GM12878 (cell line): ENCODE measurements at regions not wholly inside any gene's neighbourhood (a gene's known extent, or its start where the extent isn't known, plus 50 kb on each side); places are given as distances from the start of the nearest gene placed in this dataset.

Source experiments
- ATAC-seq: fragments of 200-7000 bp; cut with Tn5 transposase; 3 replicates; pipeline ENCODE4 v1.9.1; 2020; ENCODE audit warnings: mild to moderate bottlenecking, moderate library complexity
- BruUV-seq: library from RNA; stranded (reverse); fragments of 400-500 nt; replicated peaks from 2 replicates; lab custom pipeline; 2021; lab: Mats Ljungman, UMichigan
- CTCF ChIA-PET: fragments of 300-600 bp; sonication (Branson Sonifier 250); formaldehyde crosslinking; extraction: SDS; loops from one replicate; lab custom pipeline; 2021; ENCODE audit warnings: inconsistent platforms; lab: Yijun Ruan, JAX
- POLR2A ChIA-PET: fragments of 350-600 bp; formaldehyde crosslinking; extraction: SDS; loops from one replicate; lab custom pipeline; 2021; ENCODE audit warnings: inconsistent platforms; lab: Charles Lee
- RAD21 ChIA-PET: fragments of 300-600 bp; sonication (Branson Sonifier 250); formaldehyde crosslinking; loops from one replicate; lab custom pipeline; 2023; ENCODE audit warnings: antibody characterized with exemption; ENCODE audit not compliant: unreplicated experiment; lab: Charles Lee
- SMC1A ChIA-PET: fragments of 300-600 bp; sonication (Branson Sonifier 250); formaldehyde crosslinking; loops from one replicate; lab custom pipeline; 2023; ENCODE audit not compliant: unreplicated experiment, uncharacterized antibody; lab: Charles Lee
- DNase-seq: peaks from one replicate; pipeline ENCODE4 v3.0.0-alpha.2; 2011; ENCODE audit warnings: low read depth, low spot score
- FAIRE-seq: peaks from 3 replicates; lab custom pipeline; 2011; peaks lifted over from hg19 to GRCh38; lab: Jason Lieb, UNC
- H2AFZ ChIP-seq: 2 replicates; pipeline ENCODE4 v1.6.0; 2011; ENCODE audit warnings: low read depth, low read length, control low read depth; ENCODE audit not compliant: control insufficient read depth
- H3K27ac ChIP-seq: 2 replicates; pipeline ENCODE4 v1.5.1; 2011; ENCODE audit warnings: control low read depth; ENCODE audit not compliant: control insufficient read depth, insufficient read depth
- H3K27me3 ChIP-seq, 2 experiments: replicated peaks in 1 of 2; 2 replicates each; pipeline versions ENCODE4 v1.6.0 to v1.6.1; 2011; ENCODE audit warnings: low read length in 1 of 2; ENCODE audit not compliant: control insufficient read depth in 2 of 2, insufficient read depth in 2 of 2
- H3K36me3 ChIP-seq, 2 experiments: 2 replicates each; pipeline ENCODE4 v1.5.1; 2011; ENCODE audit warnings: low read length in 1 of 2; ENCODE audit not compliant: control insufficient read depth in 2 of 2, insufficient read depth in 2 of 2
- H3K4me1 ChIP-seq: 2 replicates; pipeline ENCODE4 v1.6.1; 2011; ENCODE audit warnings: mild to moderate bottlenecking, low read length, moderate library complexity, mixed read lengths; ENCODE audit not compliant: control insufficient read depth, insufficient read depth
- H3K4me2 ChIP-seq: 2 replicates; pipeline ENCODE4 v1.6.0; 2011; ENCODE audit warnings: control low read depth; ENCODE audit not compliant: control insufficient read depth, insufficient read depth
- H3K4me3 ChIP-seq: fragments of 200-600 bp; sonication (generic); 2 replicates; pipeline ENCODE4 v1.5.1; 2016
- H3K79me2 ChIP-seq: 2 replicates; pipeline ENCODE4 v1.6.0; 2011; ENCODE audit warnings: low read length; ENCODE audit not compliant: control insufficient read depth, insufficient read depth
- H3K9ac ChIP-seq: 2 replicates; pipeline ENCODE4 v1.8.0; 2011; ENCODE audit warnings: low read length, control low read depth, mixed read lengths; ENCODE audit not compliant: control insufficient read depth, insufficient read depth
- H3K9me3 ChIP-seq: replicated peaks from 3 replicates; pipeline ENCODE4 v1.5.1; 2011; ENCODE audit warnings: mild to moderate bottlenecking, low read length; ENCODE audit not compliant: control insufficient read depth, insufficient read depth
- H4K20me1 ChIP-seq: 2 replicates; pipeline ENCODE4 v1.6.0; 2011; ENCODE audit not compliant: control insufficient read depth, insufficient read depth
- POLR2AphosphoS5 ChIP-seq: IDR thresholded peaks from 2 replicates; pipeline ENCODE4 v1.6.1; 2011; ENCODE audit warnings: mild to moderate bottlenecking, low read length, inconsistent platforms
- USF2 ChIP-seq: IDR thresholded peaks from 2 replicates; pipeline ENCODE4 v1.6.1; 2011; ENCODE audit warnings: low read depth, low read length, improper control_type of control experiment, borderline replicate concordance
- WGBS: methylation state at CpG from one replicate; pipeline ENCODE4 v1.1.6; 2016; ENCODE audit warnings: low lambda C conversion rate; ENCODE audit not compliant: insufficient replicate concordance, insufficient coverage; ENCODE audit errors: missing lambda C conversion rate; 5-methylcytosine and 5-hydroxymethylcytosine counted together
- in situ Hi-C: fragments of 300-500 bp; cut with MboI; formaldehyde crosslinking; loops from 9 replicates; pipeline ENCODE4 v1.14.3; 2018; ENCODE audit warnings: mixed read lengths
- intact Hi-C: fragments of 100-400 bp; cut with micrococcal nuclease; formaldehyde crosslinking; loops from one replicate; pipeline ENCODE4 v1.14.2; 2022; ENCODE audit not compliant: unreplicated experiment
- TF ChIP-seq, protein P1 (sequence below): fragments of 450-650 bp; conservative IDR thresholded peaks from 2 replicates; pipeline ENCODE4 v1.6.1; 2017; ENCODE audit warnings: mild to moderate bottlenecking, moderate library complexity

DNA sequence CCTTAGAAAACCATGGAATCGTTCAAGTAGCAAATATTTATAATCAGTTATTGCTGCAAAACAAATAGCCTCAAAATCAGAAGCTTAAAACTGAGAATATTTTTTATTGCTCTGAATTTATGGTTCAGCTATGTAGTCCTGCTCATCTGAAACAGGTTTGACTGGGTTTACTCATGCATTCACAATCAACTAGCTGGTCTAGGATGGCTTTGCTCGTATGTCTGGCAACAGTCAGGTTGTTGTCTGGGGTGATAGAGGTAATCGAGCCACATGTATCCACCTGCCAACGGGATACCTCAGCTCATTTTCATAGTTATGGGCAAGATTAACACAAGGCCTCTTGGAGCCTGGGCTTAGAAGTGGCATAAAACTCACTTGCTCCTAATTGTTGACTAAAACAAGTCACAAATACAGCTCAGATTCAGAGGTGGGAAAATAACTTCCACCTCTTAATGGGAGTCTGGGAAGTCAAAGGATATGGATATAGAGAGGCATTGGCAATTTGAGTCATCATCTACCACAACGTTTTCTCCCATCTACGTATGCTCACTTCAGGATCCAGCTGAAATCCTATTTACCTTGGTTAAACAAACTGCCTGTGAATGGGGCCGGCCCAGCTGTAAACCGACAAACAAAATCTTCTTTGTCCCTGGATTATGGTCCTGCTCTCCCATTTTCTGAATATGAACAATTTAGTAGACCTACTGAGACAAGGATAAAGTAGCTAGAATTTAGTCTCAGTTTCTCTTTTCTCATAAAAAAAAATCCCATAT, 54.5 kb upstream of the TENT5A start:
- no TSS peak for BruUV-seq
- ATAC-seq (no peak), FAIRE-seq (no peak), DNase-seq (no peak)
- SMC1A ChIA-PET = interaction anchor here (0.7 to 2.4 kb wide), 8 partner anchors 12 to 239 kb away, joined by 3 to 7 read pairs (median 4); no protein-coding TSS in a partner anchor
- Histone ChIP-seq H2AFZ (no peak overlapping the region), H3K27me3 (no peaks in the 10 kb centered on the region; a peak in 1 of 4 replicates), H3K4me3 (no peak overlapping the region), H3K4me1 (no peaks in the 10 kb centered on the region), H3K9ac (no peak overlapping the region), H3K9me3 (no peaks in the 10 kb centered on the region), H3K36me3 (no peaks in the 10 kb centered on the region), H3K79me2 (no peaks in the 10 kb centered on the region), H3K27ac (no peak overlapping the region), H4K20me1 (no peaks in the 10 kb centered on the region), H3K4me2 (no peak overlapping the region)
- in situ Hi-C loops = no loop called here
- TF ChIP-seq, protein P1, sequence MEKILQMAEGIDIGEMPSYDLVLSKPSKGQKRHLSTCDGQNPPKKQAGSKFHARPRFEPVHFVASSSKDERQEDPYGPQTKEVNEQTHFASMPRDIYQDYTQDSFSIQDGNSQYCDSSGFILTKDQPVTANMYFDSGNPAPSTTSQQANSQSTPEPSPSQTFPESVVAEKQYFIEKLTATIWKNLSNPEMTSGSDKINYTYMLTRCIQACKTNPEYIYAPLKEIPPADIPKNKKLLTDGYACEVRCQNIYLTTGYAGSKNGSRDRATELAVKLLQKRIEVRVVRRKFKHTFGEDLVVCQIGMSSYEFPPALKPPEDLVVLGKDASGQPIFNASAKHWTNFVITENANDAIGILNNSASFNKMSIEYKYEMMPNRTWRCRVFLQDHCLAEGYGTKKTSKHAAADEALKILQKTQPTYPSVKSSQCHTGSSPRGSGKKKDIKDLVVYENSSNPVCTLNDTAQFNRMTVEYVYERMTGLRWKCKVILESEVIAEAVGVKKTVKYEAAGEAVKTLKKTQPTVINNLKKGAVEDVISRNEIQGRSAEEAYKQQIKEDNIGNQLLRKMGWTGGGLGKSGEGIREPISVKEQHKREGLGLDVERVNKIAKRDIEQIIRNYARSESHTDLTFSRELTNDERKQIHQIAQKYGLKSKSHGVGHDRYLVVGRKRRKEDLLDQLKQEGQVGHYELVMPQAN = no peak
- no peak for TF ChIP-seq POLR2AphosphoS5
- TF ChIP-seq USF2 = no peak
- CTCF ChIA-PET = interaction anchor here (0.6 to 1.2 kb wide), 3 partner anchors 11 to 179 kb away, joined by 3 to 6 read pairs (median 3); no protein-coding TSS in a partner anchor
- intact Hi-C loops = no loop called here
- POLR2A ChIA-PET = no interaction called here
- 33% methylated on average over 8 of the region's 8 CpGs for WGBS
- RAD21 ChIA-PET = no interaction called here
